SK-N-SH (cell line): ENCODE measurements at regions not wholly inside any gene's neighbourhood (a gene's known extent, or its start where the extent isn't known, plus 50 kb on each side); places are given as distances from the start of the nearest gene placed in this dataset.

Experiments
- CTCF ChIA-PET: fragments of 300-600, 350-600 bp; formaldehyde crosslinking; extraction: SDS; loops from one replicate; lab custom pipeline; 2021; lab: Yijun Ruan, JAX
- POLR2A ChIA-PET: fragments of 350-600 bp; sonication (Branson Sonifier 250); formaldehyde crosslinking; extraction: SDS; loops from one replicate; lab custom pipeline; 2020; ENCODE audit warnings: antibody characterized with exemption, inconsistent platforms; lab: Yijun Ruan, JAX
- DNase-seq: peaks from one replicate; pipeline ENCODE4 v3.0.0; 2012
- H2AFZ ChIP-seq: fragments of 200-600 bp; sonication (generic); 2 replicates; pipeline ENCODE4 v1.8.1; 2016; ENCODE audit warnings: antibody characterized with exemption, mild to moderate bottlenecking, low read depth
- H3F3A ChIP-seq: fragments of 200-600 bp; sonication (generic); replicated peaks from 2 replicates; pipeline ENCODE3; 2016; ENCODE audit warnings: antibody characterized with exemption, mild to moderate bottlenecking; ENCODE audit not compliant: insufficient read depth
- H3K27ac ChIP-seq, 2 experiments: fragments of 200-500 bp in 1 of 2; fragments of 200-600 bp in 1 of 2; sonication (Bioruptor generic) in 1 of 2; sonication (generic), shearing (Covaris generic) in 1 of 2; 2 replicates each; pipeline versions ENCODE4 v1.5.1 to v1.6.1; 2014 to 2016; ENCODE audit warnings: low read depth in 2 of 2, inconsistent platforms in 1 of 2, low read length in 1 of 2, mild to moderate bottlenecking in 1 of 2, mixed read lengths in 1 of 2
- H3K27me3 ChIP-seq: fragments of 200-600 bp; sonication (generic), shearing (Covaris generic); 2 replicates; pipeline ENCODE4 v1.6.1; 2016; ENCODE audit warnings: mixed run types; ENCODE audit not compliant: insufficient read depth
- H3K36me3 ChIP-seq, 2 experiments: fragments of 200-500 bp in 1 of 2; fragments of 200-600 bp in 1 of 2; sonication (Bioruptor generic) in 1 of 2; sonication (generic) in 1 of 2; replicated peaks in 1 of 2; 2 replicates each; pipeline versions ENCODE3 to v1.5.1; 2014 to 2016; ENCODE audit warnings: low read length in 1 of 2, mild to moderate bottlenecking in 1 of 2; ENCODE audit not compliant: insufficient read depth in 2 of 2, control insufficient read depth in 1 of 2
- H3K4me1 ChIP-seq, 2 experiments: fragments of 200-500 bp in 1 of 2; fragments of 200-600 bp in 1 of 2; sonication (Bioruptor generic) in 1 of 2; sonication (generic), shearing (Covaris generic) in 1 of 2; 2 replicates each; pipeline versions ENCODE4 v1.5.1 to v1.6.1; 2014 to 2016; ENCODE audit warnings: low read depth in 1 of 2, low read length in 1 of 2, mixed run types in 1 of 2; ENCODE audit not compliant: insufficient read depth in 2 of 2, control insufficient read depth in 1 of 2
- H3K4me2 ChIP-seq: fragments of 200-600 bp; sonication (generic), shearing (Covaris generic); 2 replicates; pipeline ENCODE4 v1.6.1; 2017; ENCODE audit warnings: mixed run types
- H3K4me3 ChIP-seq, 2 experiments: fragments of 200-500 bp in 1 of 2; fragments of 200-600 bp in 1 of 2; sonication (Bioruptor generic) in 1 of 2; sonication (generic), shearing (Covaris generic) in 1 of 2; 2 replicates each; pipeline versions ENCODE4 v1.5.1 to v1.8.1; 2014 to 2016; ENCODE audit warnings: low read depth in 2 of 2, inconsistent platforms in 1 of 2, low read length in 1 of 2, mild to moderate bottlenecking in 1 of 2, mixed read lengths in 1 of 2, moderate library complexity in 1 of 2
- H3K79me2 ChIP-seq: fragments of 200-600 bp; sonication (generic); 2 replicates; pipeline ENCODE4 v1.8.1; 2017; ENCODE audit warnings: mild to moderate bottlenecking; ENCODE audit not compliant: insufficient read depth
- H3K9ac ChIP-seq: fragments of 200-600 bp; sonication (generic); 2 replicates; pipeline ENCODE4 v1.6.1; 2017; ENCODE audit warnings: mixed run types
- H3K9me2 ChIP-seq: fragments of 200-600 bp; sonication (generic); 2 replicates; pipeline ENCODE4 v1.6.1; 2017; ENCODE audit warnings: mixed run types
- H3K9me3 ChIP-seq: fragments of 200-600 bp; sonication (generic); 2 replicates; pipeline ENCODE4 v1.6.1; 2017; ENCODE audit warnings: mixed run types, mild to moderate bottlenecking, moderate library complexity
- H4K20me1 ChIP-seq: fragments of 200-600 bp; sonication (generic); 2 replicates; pipeline ENCODE4 v1.6.1; 2017; ENCODE audit warnings: mild to moderate bottlenecking, mixed run types; ENCODE audit not compliant: insufficient read depth
- CTCF ChIP-seq: fragments of 200-600 bp; sonication (generic); IDR thresholded peaks from 2 replicates; pipeline ENCODE4 v1.6.1; 2017; ENCODE audit warnings: antibody characterized with exemption, mild to moderate bottlenecking, moderate library complexity
- FOXM1 ChIP-seq: IDR thresholded peaks from 2 replicates; pipeline ENCODE4 v1.4.0; 2012; ENCODE audit warnings: low read depth, mild to moderate bottlenecking
- GABPA ChIP-seq: IDR thresholded peaks from 2 replicates; pipeline ENCODE4 v1.4.0; 2012; ENCODE audit warnings: low read depth, mild to moderate bottlenecking
- NRF1 ChIP-seq: IDR thresholded peaks from 2 replicates; pipeline ENCODE4 v1.6.1; 2012; ENCODE audit warnings: low read depth, mild to moderate bottlenecking, low read length
- RAD21 ChIP-seq: IDR thresholded peaks from 2 replicates; pipeline ENCODE4 v1.6.1; 2012; ENCODE audit warnings: mild to moderate bottlenecking, low read length
- RFX5 ChIP-seq: IDR thresholded peaks from 2 replicates; pipeline ENCODE4 v1.6.1; 2012; ENCODE audit warnings: mild to moderate bottlenecking, improper control_type of control experiment, low read length
- SIN3A ChIP-seq: IDR thresholded peaks from 2 replicates; pipeline ENCODE4 v1.6.1; 2012; ENCODE audit warnings: low read depth, mild to moderate bottlenecking, low read length, moderate library complexity, borderline replicate concordance
- TEAD4 ChIP-seq: IDR thresholded peaks from 2 replicates; pipeline ENCODE4 v1.4.0; 2012; ENCODE audit warnings: mild to moderate bottlenecking, borderline replicate concordance; ENCODE audit not compliant: insufficient read depth
- USF1 ChIP-seq: IDR thresholded peaks from 2 replicates; pipeline ENCODE4 v1.4.0; 2012; ENCODE audit warnings: low read depth, borderline replicate concordance
- WGBS: methylation state at CpG from one replicate; pipeline ENCODE4 v1.1.6; 2017; ENCODE audit warnings: low lambda C conversion rate; 5-methylcytosine and 5-hydroxymethylcytosine counted together

GRCh38 chr6:71137973-71138372, 150.6 kb upstream of the OGFRL1 start:
- Histone ChIP-seq H3K9ac (no peak overlapping the region), H4K20me1 (no peaks in the 10 kb centered on the region), H3K4me3 (no peak overlapping the region), H3K4me1 (no peaks in the 10 kb centered on the region), H3K9me2 (no peaks in the 10 kb centered on the region), H3K79me2 (no peaks in the 10 kb centered on the region), H3K27me3 (no peaks in the 10 kb centered on the region), H2AFZ (no peak overlapping the region), H3K27ac (no peak overlapping the region), H3K4me2 (no peak overlapping the region), H3K36me3 (no peaks in the 10 kb centered on the region), H3K9me3 (no peaks in the 10 kb centered on the region), H3F3A (no peaks in the 10 kb centered on the region)
- ChIA-PET POLR2A (no interaction called here), CTCF (no interaction called here)
- no peak for DNase-seq
- WGBS, result 27% methylated on average over 1 of the region's 1 CpG
- no peak for TF ChIP-seq RAD21
- no peak for TF ChIP-seq USF1
- TF ChIP-seq RFX5, result no peak
- TF ChIP-seq NRF1, result no peak
- TF ChIP-seq CTCF, result no peak
- no peak for TF ChIP-seq SIN3A

GRCh38 chr6:71138376-71138775, 150.2 kb upstream of the OGFRL1 start:
- no peak for TF ChIP-seq FOXM1
- no peak for TF ChIP-seq USF1
- TF ChIP-seq TEAD4, result no peak
- no peak for TF ChIP-seq GABPA

More at GRCh38 chr6:71138376-71138775, 150.2 kb upstream of the OGFRL1 start:
- Histone ChIP-seq H4K20me1 (no peaks in the 10 kb centered on the region), H3F3A (no peaks in the 10 kb centered on the region), H3K27ac (no peak overlapping the region), H3K9ac (no peak overlapping the region), H3K4me2 (no peak overlapping the region), H3K4me1 (no peaks in the 10 kb centered on the region), H3K9me2 (no peaks in the 10 kb centered on the region), H2AFZ (no peak overlapping the region), H3K36me3 (no peaks in the 10 kb centered on the region), H3K79me2 (no peaks in the 10 kb centered on the region), H3K27me3 (no peaks in the 10 kb centered on the region), H3K9me3 (no peaks in the 10 kb centered on the region), H3K4me3 (no peak overlapping the region)
- POLR2A ChIA-PET, result no interaction called here
- CTCF ChIA-PET, result no interaction called here
- 50% methylated on average over 2 of the region's 2 CpGs for WGBS
- DNase-seq, result no peak
